Glutamatergic neuron (in vitro differentiated cells): ENCODE measurements at regions not wholly inside any gene's neighbourhood (a gene's known extent, or its start where the extent isn't known, plus 50 kb on each side); places are given as distances from the start of the nearest gene placed in this dataset.

Source experiments
- DNase-seq: peaks from one replicate; pipeline ENCODE4 v3.0.0; 2022
- H3K27ac Mint-ChIP-seq: one replicate; pipeline ENCODE4 v1.8.0; 2020; ENCODE audit warnings: mild to moderate bottlenecking, mixed read lengths, inconsistent platforms; ENCODE audit not compliant: unreplicated experiment
- H3K27me3 Mint-ChIP-seq: one replicate; pipeline ENCODE4 v1.8.0; 2020; ENCODE audit warnings: mild to moderate bottlenecking, moderate library complexity, mixed read lengths, inconsistent platforms; ENCODE audit not compliant: unreplicated experiment
- H3K36me3 Mint-ChIP-seq: one replicate; pipeline ENCODE4 v1.8.0; 2020; ENCODE audit warnings: mild to moderate bottlenecking, mixed read lengths, inconsistent platforms; ENCODE audit not compliant: unreplicated experiment
- H3K4me1 Mint-ChIP-seq: one replicate; pipeline ENCODE4 v1.8.0; 2020; ENCODE audit warnings: mild to moderate bottlenecking, low read depth, mixed read lengths, inconsistent platforms; ENCODE audit not compliant: unreplicated experiment
- H3K4me3 Mint-ChIP-seq: one replicate; pipeline ENCODE4 v1.8.0; 2020; ENCODE audit warnings: mild to moderate bottlenecking, mixed read lengths, inconsistent platforms; ENCODE audit not compliant: unreplicated experiment
- H3K9me3 Mint-ChIP-seq: one replicate; pipeline ENCODE4 v1.8.0; 2020; ENCODE audit warnings: mild to moderate bottlenecking, moderate library complexity, mixed read lengths, inconsistent platforms; ENCODE audit not compliant: unreplicated experiment
- TF ChIP-seq, protein P1 (sequence below): fragments of 200-600 bp; sonication (generic); IDR thresholded peaks from one replicate; pipeline ENCODE4 v1.5.0; 2021; ENCODE audit not compliant: partially characterized antibody, unreplicated experiment

DNA sequence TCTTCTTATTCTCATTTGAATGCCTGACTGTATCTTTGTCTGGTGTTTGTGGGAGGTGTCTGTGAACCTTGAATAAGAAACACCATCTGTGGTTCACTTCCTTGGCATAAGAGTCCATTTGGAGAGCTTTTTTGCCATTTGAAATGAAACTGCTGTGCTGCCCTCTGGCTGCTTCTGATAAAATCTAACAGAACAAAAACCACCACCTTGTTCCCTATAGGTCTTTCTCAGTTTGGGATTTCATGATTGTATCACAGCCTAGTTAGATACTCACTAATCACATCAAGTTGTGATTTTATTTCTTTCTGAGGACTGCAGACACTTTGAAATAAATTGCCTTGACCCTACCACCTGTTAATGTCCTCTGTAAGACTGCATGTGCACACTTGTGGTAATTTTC, 102.7 kb upstream of the FAM13C start:
- no peak overlapping the region for H3K4me3 Mint-ChIP-seq
- TF ChIP-seq, protein P1, sequence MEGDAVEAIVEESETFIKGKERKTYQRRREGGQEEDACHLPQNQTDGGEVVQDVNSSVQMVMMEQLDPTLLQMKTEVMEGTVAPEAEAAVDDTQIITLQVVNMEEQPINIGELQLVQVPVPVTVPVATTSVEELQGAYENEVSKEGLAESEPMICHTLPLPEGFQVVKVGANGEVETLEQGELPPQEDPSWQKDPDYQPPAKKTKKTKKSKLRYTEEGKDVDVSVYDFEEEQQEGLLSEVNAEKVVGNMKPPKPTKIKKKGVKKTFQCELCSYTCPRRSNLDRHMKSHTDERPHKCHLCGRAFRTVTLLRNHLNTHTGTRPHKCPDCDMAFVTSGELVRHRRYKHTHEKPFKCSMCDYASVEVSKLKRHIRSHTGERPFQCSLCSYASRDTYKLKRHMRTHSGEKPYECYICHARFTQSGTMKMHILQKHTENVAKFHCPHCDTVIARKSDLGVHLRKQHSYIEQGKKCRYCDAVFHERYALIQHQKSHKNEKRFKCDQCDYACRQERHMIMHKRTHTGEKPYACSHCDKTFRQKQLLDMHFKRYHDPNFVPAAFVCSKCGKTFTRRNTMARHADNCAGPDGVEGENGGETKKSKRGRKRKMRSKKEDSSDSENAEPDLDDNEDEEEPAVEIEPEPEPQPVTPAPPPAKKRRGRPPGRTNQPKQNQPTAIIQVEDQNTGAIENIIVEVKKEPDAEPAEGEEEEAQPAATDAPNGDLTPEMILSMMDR = no peak
- no peak overlapping the region for H3K27ac Mint-ChIP-seq
- no peaks in the 10 kb centered on the region for H3K27me3 Mint-ChIP-seq
- H3K4me1 Mint-ChIP-seq = peaks cover 12% of the 10 kb centered on the region
- H3K36me3 Mint-ChIP-seq = no peaks in the 10 kb centered on the region
- DNase-seq = no peak
- no peaks in the 10 kb centered on the region for H3K9me3 Mint-ChIP-seq

DNA sequence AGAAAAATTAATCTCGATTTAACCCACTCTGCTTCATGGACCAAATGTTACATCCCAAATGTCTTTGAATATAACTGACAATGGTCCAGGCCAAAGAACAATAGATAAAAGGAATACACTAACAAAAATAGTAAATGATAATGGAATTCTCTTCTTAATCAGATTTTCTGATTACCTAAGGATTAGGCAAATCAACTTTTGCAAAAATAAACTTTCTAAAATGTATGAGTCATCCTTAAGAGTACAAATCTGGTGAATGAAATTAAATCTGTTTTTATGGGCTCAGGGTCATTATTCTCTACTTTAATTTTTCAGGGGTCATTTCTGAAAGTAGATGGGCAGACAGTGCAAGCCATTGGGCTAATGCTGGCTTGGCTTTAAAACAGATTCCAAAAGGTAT, 102.1 kb upstream of the FAM13C start:
- TF ChIP-seq, protein P1 = no peak
- peaks cover 12% of the 10 kb centered on the region for H3K4me1 Mint-ChIP-seq
- H3K4me3 Mint-ChIP-seq = no peak overlapping the region
- no peak overlapping the region for H3K27ac Mint-ChIP-seq
- no peak for DNase-seq
- H3K27me3 Mint-ChIP-seq = no peaks in the 10 kb centered on the region
- H3K9me3 Mint-ChIP-seq = no peaks in the 10 kb centered on the region
- no peaks in the 10 kb centered on the region for H3K36me3 Mint-ChIP-seq

DNA sequence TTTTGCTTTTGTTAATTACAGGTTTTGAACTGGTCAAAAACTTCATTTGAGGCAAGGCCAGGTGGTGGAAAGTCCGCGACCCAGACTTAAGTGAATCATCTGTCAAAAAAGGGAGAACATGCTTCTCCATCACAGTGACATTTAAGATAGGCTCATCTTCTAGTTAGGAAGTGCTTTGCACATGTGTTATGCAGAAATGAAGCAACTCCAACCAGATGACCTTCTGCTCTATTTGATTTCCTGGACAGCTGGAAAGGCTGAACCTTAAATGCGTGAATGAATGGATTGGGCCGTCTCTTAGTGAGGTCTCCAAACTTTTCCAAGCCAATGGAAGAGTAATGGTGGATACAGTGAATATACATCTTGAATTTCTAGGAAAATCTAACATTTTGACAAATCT, 101.6 kb upstream of the FAM13C start:
- H3K4me3 Mint-ChIP-seq = no peak overlapping the region
- no peak overlapping the region for H3K27ac Mint-ChIP-seq
- no peaks in the 10 kb centered on the region for H3K36me3 Mint-ChIP-seq
- no peaks in the 10 kb centered on the region for H3K9me3 Mint-ChIP-seq
- TF ChIP-seq, protein P1 = no peak
- no peak for DNase-seq
- H3K27me3 Mint-ChIP-seq = no peaks in the 10 kb centered on the region
- peaks cover 12% of the 10 kb centered on the region for H3K4me1 Mint-ChIP-seq

DNA sequence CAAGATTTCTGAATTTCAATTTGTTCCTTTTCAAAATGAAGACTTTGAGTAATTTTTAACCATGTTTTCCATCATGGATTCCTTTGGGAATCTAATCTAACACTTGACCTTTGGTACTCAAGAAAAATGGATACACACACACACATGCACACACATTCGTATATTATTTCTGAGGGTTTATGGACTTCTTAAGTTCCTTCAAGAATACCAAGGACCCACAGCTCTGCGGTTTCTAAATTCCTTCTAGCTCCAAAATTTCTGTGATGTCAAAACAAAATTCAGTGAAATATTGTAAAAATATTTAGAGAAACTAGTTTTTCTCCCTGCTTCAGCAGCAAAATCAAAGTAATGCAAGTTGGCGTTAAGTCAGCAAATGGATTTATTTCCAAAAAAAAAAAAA, 98.3 kb upstream of the FAM13C start:
- H3K27me3 Mint-ChIP-seq = no peaks in the 10 kb centered on the region
- TF ChIP-seq, protein P1 = no peak
- peaks cover 9% of the 10 kb centered on the region for H3K4me1 Mint-ChIP-seq
- DNase-seq = no peak
- H3K4me3 Mint-ChIP-seq = no peak overlapping the region
- H3K9me3 Mint-ChIP-seq = no peaks in the 10 kb centered on the region
- no peak overlapping the region for H3K27ac Mint-ChIP-seq
- H3K36me3 Mint-ChIP-seq = no peaks in the 10 kb centered on the region

DNA sequence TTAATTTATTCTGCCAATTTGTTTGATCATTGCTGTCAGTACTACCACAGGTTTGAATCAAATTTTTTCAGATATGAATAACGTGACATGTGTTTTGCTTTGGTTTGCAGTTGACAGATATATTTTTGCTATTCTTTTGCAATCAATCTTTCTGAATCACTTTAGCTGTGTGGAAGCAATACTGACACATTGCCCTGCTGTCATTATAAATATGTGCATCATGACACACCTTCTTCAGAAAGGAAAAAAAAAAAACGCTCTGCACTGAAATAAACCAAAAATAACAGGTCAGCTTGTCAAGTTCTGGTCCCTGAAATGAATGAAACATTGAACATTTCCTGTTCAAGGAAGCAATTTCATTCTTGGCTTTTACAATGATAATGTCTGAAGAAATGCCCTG, 93.8 kb upstream of the FAM13C start:
- H3K9me3 Mint-ChIP-seq = no peaks in the 10 kb centered on the region
- TF ChIP-seq, protein P1 = no peak
- no peak overlapping the region for H3K4me3 Mint-ChIP-seq
- H3K36me3 Mint-ChIP-seq = no peaks in the 10 kb centered on the region
- no peak overlapping the region for H3K27ac Mint-ChIP-seq
- H3K4me1 Mint-ChIP-seq = no peaks in the 10 kb centered on the region
- no peaks in the 10 kb centered on the region for H3K27me3 Mint-ChIP-seq
- DNase-seq = no peak
